SK-N-SH (cell line): ENCODE measurements at regions not wholly inside any gene's neighbourhood (a gene's known extent, or its start where the extent isn't known, plus 50 kb on each side); places are given as distances from the start of the nearest gene placed in this dataset.
A peak's percentile ranks its signal among the peaks of the same experiment; 100 is the strongest.

Experiments used
- CTCF ChIA-PET: fragments of 300-600, 350-600 bp; formaldehyde crosslinking; extraction: SDS; loops from one replicate; lab custom pipeline; 2021; lab: Yijun Ruan, JAX
- POLR2A ChIA-PET: fragments of 350-600 bp; sonication (Branson Sonifier 250); formaldehyde crosslinking; extraction: SDS; loops from one replicate; lab custom pipeline; 2020; ENCODE audit warnings: antibody characterized with exemption, inconsistent platforms; lab: Yijun Ruan, JAX
- DNase-seq: peaks from one replicate; pipeline ENCODE4 v3.0.0; 2012
- H2AFZ ChIP-seq: fragments of 200-600 bp; sonication (generic); 2 replicates; pipeline ENCODE4 v1.8.1; 2016; ENCODE audit warnings: antibody characterized with exemption, mild to moderate bottlenecking, low read depth
- H3F3A ChIP-seq: fragments of 200-600 bp; sonication (generic); replicated peaks from 2 replicates; pipeline ENCODE3; 2016; ENCODE audit warnings: antibody characterized with exemption, mild to moderate bottlenecking; ENCODE audit not compliant: insufficient read depth
- H3K27ac ChIP-seq, 2 experiments: fragments of 200-500 bp in 1 of 2; fragments of 200-600 bp in 1 of 2; sonication (Bioruptor generic) in 1 of 2; sonication (generic), shearing (Covaris generic) in 1 of 2; 2 replicates each; pipeline versions ENCODE4 v1.5.1 to v1.6.1; 2014 to 2016; ENCODE audit warnings: low read depth in 2 of 2, inconsistent platforms in 1 of 2, low read length in 1 of 2, mild to moderate bottlenecking in 1 of 2, mixed read lengths in 1 of 2
- H3K27me3 ChIP-seq: fragments of 200-600 bp; sonication (generic), shearing (Covaris generic); 2 replicates; pipeline ENCODE4 v1.6.1; 2016; ENCODE audit warnings: mixed run types; ENCODE audit not compliant: insufficient read depth
- H3K36me3 ChIP-seq, 2 experiments: fragments of 200-500 bp in 1 of 2; fragments of 200-600 bp in 1 of 2; sonication (Bioruptor generic) in 1 of 2; sonication (generic) in 1 of 2; replicated peaks in 1 of 2; 2 replicates each; pipeline versions ENCODE3 to v1.5.1; 2014 to 2016; ENCODE audit warnings: low read length in 1 of 2, mild to moderate bottlenecking in 1 of 2; ENCODE audit not compliant: insufficient read depth in 2 of 2, control insufficient read depth in 1 of 2
- H3K4me1 ChIP-seq, 2 experiments: fragments of 200-500 bp in 1 of 2; fragments of 200-600 bp in 1 of 2; sonication (Bioruptor generic) in 1 of 2; sonication (generic), shearing (Covaris generic) in 1 of 2; 2 replicates each; pipeline versions ENCODE4 v1.5.1 to v1.6.1; 2014 to 2016; ENCODE audit warnings: low read depth in 1 of 2, low read length in 1 of 2, mixed run types in 1 of 2; ENCODE audit not compliant: insufficient read depth in 2 of 2, control insufficient read depth in 1 of 2
- H3K4me2 ChIP-seq: fragments of 200-600 bp; sonication (generic), shearing (Covaris generic); 2 replicates; pipeline ENCODE4 v1.6.1; 2017; ENCODE audit warnings: mixed run types
- H3K4me3 ChIP-seq, 2 experiments: fragments of 200-500 bp in 1 of 2; fragments of 200-600 bp in 1 of 2; sonication (Bioruptor generic) in 1 of 2; sonication (generic), shearing (Covaris generic) in 1 of 2; 2 replicates each; pipeline versions ENCODE4 v1.5.1 to v1.8.1; 2014 to 2016; ENCODE audit warnings: low read depth in 2 of 2, inconsistent platforms in 1 of 2, low read length in 1 of 2, mild to moderate bottlenecking in 1 of 2, mixed read lengths in 1 of 2, moderate library complexity in 1 of 2
- H3K79me2 ChIP-seq: fragments of 200-600 bp; sonication (generic); 2 replicates; pipeline ENCODE4 v1.8.1; 2017; ENCODE audit warnings: mild to moderate bottlenecking; ENCODE audit not compliant: insufficient read depth
- H3K9ac ChIP-seq: fragments of 200-600 bp; sonication (generic); 2 replicates; pipeline ENCODE4 v1.6.1; 2017; ENCODE audit warnings: mixed run types
- H3K9me2 ChIP-seq: fragments of 200-600 bp; sonication (generic); 2 replicates; pipeline ENCODE4 v1.6.1; 2017; ENCODE audit warnings: mixed run types
- H3K9me3 ChIP-seq: fragments of 200-600 bp; sonication (generic); 2 replicates; pipeline ENCODE4 v1.6.1; 2017; ENCODE audit warnings: mixed run types, mild to moderate bottlenecking, moderate library complexity
- H4K20me1 ChIP-seq: fragments of 200-600 bp; sonication (generic); 2 replicates; pipeline ENCODE4 v1.6.1; 2017; ENCODE audit warnings: mild to moderate bottlenecking, mixed run types; ENCODE audit not compliant: insufficient read depth
- GATA2 ChIP-seq: sonication (generic); formaldehyde crosslinking; IDR thresholded peaks from 2 replicates; pipeline ENCODE4 v1.5.0; 2020; ENCODE audit warnings: mild to moderate bottlenecking, missing genetic modification reagents
- RAD21 ChIP-seq: IDR thresholded peaks from 2 replicates; pipeline ENCODE4 v1.6.1; 2012; ENCODE audit warnings: mild to moderate bottlenecking, low read length
- TEAD4 ChIP-seq: IDR thresholded peaks from 2 replicates; pipeline ENCODE4 v1.4.0; 2012; ENCODE audit warnings: mild to moderate bottlenecking, borderline replicate concordance; ENCODE audit not compliant: insufficient read depth
- WGBS: methylation state at CpG from one replicate; pipeline ENCODE4 v1.1.6; 2017; ENCODE audit warnings: low lambda C conversion rate; 5-methylcytosine and 5-hydroxymethylcytosine counted together
- TF ChIP-seq, protein P1 (sequence below): fragments of 150-350 bp; IDR thresholded peaks from 2 replicates; pipeline ENCODE4 v1.6.1; 2017; ENCODE audit warnings: antibody characterized with exemption, low read length, low read depth, borderline replicate concordance
- TF ChIP-seq, protein P2 (sequence below): IDR thresholded peaks from 2 replicates; pipeline ENCODE4 v1.6.1; 2012; ENCODE audit warnings: mild to moderate bottlenecking, low read depth, low read length, moderate library complexity
- TF ChIP-seq, protein P3 (sequence below): IDR thresholded peaks from 2 replicates; pipeline ENCODE4; 2012
- TF ChIP-seq, protein P4 (sequence below): IDR thresholded peaks from 2 replicates; pipeline ENCODE4 v1.4.0; 2012; ENCODE audit warnings: low read depth, borderline replicate concordance
- TF ChIP-seq, protein P5 (sequence below): fragments of 200-600 bp; sonication (generic); IDR thresholded peaks from 2 replicates; pipeline ENCODE4 v1.6.1; 2017; ENCODE audit warnings: antibody characterized with exemption, mild to moderate bottlenecking, moderate library complexity

DNA sequence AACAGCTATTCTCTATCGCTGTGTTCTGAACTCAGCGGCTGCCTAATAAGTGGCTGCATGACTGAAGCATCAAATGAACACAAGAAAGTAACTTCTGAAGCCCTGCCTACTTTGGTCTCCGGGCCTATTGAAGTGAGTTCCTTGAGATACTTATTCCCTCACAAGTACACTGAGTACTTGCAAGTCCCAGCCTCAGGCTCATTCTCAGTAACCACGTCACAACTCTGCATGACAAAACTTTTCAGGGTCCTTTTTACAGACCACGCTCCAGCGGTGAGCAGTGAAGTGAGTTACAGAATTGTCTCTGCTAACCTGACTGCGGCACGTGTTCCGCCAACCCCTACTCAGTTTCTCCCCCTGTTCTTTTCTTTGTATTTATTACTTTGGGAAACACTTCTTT is 1342.7 kb upstream of the ADGRL4 start:
- H3K4me1 ChIP-seq: no peaks in the 10 kb centered on the region
- CTCF ChIA-PET: no interaction called here
- H3K27ac ChIP-seq: no peak overlapping the region
- TF ChIP-seq, protein P1, sequence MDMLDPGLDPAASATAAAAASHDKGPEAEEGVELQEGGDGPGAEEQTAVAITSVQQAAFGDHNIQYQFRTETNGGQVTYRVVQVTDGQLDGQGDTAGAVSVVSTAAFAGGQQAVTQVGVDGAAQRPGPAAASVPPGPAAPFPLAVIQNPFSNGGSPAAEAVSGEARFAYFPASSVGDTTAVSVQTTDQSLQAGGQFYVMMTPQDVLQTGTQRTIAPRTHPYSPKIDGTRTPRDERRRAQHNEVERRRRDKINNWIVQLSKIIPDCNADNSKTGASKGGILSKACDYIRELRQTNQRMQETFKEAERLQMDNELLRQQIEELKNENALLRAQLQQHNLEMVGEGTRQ: no peak
- TF ChIP-seq, protein P2, sequence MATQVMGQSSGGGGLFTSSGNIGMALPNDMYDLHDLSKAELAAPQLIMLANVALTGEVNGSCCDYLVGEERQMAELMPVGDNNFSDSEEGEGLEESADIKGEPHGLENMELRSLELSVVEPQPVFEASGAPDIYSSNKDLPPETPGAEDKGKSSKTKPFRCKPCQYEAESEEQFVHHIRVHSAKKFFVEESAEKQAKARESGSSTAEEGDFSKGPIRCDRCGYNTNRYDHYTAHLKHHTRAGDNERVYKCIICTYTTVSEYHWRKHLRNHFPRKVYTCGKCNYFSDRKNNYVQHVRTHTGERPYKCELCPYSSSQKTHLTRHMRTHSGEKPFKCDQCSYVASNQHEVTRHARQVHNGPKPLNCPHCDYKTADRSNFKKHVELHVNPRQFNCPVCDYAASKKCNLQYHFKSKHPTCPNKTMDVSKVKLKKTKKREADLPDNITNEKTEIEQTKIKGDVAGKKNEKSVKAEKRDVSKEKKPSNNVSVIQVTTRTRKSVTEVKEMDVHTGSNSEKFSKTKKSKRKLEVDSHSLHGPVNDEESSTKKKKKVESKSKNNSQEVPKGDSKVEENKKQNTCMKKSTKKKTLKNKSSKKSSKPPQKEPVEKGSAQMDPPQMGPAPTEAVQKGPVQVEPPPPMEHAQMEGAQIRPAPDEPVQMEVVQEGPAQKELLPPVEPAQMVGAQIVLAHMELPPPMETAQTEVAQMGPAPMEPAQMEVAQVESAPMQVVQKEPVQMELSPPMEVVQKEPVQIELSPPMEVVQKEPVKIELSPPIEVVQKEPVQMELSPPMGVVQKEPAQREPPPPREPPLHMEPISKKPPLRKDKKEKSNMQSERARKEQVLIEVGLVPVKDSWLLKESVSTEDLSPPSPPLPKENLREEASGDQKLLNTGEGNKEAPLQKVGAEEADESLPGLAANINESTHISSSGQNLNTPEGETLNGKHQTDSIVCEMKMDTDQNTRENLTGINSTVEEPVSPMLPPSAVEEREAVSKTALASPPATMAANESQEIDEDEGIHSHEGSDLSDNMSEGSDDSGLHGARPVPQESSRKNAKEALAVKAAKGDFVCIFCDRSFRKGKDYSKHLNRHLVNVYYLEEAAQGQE: no peak
- TF ChIP-seq GATA2 (no peak), TEAD4 (no peak), RAD21 (no peak)
- TF ChIP-seq, protein P3, sequence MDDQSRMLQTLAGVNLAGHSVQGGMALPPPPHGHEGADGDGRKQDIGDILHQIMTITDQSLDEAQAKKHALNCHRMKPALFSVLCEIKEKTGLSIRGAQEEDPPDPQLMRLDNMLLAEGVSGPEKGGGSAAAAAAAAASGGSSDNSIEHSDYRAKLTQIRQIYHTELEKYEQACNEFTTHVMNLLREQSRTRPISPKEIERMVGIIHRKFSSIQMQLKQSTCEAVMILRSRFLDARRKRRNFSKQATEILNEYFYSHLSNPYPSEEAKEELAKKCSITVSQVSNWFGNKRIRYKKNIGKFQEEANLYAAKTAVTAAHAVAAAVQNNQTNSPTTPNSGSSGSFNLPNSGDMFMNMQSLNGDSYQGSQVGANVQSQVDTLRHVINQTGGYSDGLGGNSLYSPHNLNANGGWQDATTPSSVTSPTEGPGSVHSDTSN: no peak
- TF ChIP-seq, protein P4, sequence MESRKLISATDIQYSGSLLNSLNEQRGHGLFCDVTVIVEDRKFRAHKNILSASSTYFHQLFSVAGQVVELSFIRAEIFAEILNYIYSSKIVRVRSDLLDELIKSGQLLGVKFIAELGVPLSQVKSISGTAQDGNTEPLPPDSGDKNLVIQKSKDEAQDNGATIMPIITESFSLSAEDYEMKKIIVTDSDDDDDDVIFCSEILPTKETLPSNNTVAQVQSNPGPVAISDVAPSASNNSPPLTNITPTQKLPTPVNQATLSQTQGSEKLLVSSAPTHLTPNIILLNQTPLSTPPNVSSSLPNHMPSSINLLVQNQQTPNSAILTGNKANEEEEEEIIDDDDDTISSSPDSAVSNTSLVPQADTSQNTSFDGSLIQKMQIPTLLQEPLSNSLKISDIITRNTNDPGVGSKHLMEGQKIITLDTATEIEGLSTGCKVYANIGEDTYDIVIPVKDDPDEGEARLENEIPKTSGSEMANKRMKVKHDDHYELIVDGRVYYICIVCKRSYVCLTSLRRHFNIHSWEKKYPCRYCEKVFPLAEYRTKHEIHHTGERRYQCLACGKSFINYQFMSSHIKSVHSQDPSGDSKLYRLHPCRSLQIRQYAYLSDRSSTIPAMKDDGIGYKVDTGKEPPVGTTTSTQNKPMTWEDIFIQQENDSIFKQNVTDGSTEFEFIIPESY: no peak
- TF ChIP-seq, protein P5, sequence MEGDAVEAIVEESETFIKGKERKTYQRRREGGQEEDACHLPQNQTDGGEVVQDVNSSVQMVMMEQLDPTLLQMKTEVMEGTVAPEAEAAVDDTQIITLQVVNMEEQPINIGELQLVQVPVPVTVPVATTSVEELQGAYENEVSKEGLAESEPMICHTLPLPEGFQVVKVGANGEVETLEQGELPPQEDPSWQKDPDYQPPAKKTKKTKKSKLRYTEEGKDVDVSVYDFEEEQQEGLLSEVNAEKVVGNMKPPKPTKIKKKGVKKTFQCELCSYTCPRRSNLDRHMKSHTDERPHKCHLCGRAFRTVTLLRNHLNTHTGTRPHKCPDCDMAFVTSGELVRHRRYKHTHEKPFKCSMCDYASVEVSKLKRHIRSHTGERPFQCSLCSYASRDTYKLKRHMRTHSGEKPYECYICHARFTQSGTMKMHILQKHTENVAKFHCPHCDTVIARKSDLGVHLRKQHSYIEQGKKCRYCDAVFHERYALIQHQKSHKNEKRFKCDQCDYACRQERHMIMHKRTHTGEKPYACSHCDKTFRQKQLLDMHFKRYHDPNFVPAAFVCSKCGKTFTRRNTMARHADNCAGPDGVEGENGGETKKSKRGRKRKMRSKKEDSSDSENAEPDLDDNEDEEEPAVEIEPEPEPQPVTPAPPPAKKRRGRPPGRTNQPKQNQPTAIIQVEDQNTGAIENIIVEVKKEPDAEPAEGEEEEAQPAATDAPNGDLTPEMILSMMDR: no peak
- WGBS: 81% methylated on average over 9 of the region's 9 CpGs
- H3K4me2 ChIP-seq: no peak overlapping the region
- no peak overlapping the region for H3K4me3 ChIP-seq
- POLR2A ChIA-PET: no interaction called here
- H3F3A ChIP-seq: no peaks in the 10 kb centered on the region
- H3K79me2 ChIP-seq: no peaks in the 10 kb centered on the region
- 0 out of 2 replicates have a peak overlapping the region, but pooled peaks have one; percentile 16 for H2AFZ ChIP-seq
- H3K27me3 ChIP-seq: no peaks in the 10 kb centered on the region
- no peak for DNase-seq
- H3K36me3 ChIP-seq: no peaks in the 10 kb centered on the region
- H4K20me1 ChIP-seq: no peaks in the 10 kb centered on the region
- no peak overlapping the region for H3K9ac ChIP-seq
- no peaks in the 10 kb centered on the region for H3K9me3 ChIP-seq
- no peaks in the 10 kb centered on the region for H3K9me2 ChIP-seq
